Central memory CD8-positive, alpha-beta T cell (primary cell): ENCODE measurements at regions not wholly inside any gene's neighbourhood (a gene's known extent, or its start where the extent isn't known, plus 50 kb on each side); places are given as distances from the start of the nearest gene placed in this dataset.

Source experiments
- ATAC-seq: fragments of 150-1000 bp; cut with Tn5 transposase; replicated peaks from 2 replicates; pipeline ENCODE4 v1.10.0; 2022; ENCODE audit warnings: mild to moderate bottlenecking, moderate FRiP score, moderate number of reproducible peaks; ENCODE audit not compliant: poor library complexity, severe bottlenecking; ENCODE audit errors: extremely low read depth
- DNase-seq, 2 donors: peaks; one replicate each; pipeline ENCODE4 v3.0.0; 2021; ENCODE audit warnings: low spot score in 2 of 2
- H3K27ac Mint-ChIP-seq: one replicate; pipeline ENCODE4 v1.8.0; 2022; ENCODE audit warnings: low read depth, mild to moderate bottlenecking, moderate library complexity, mixed read lengths
- H3K27me3 Mint-ChIP-seq: one replicate; pipeline ENCODE4 v1.8.0; 2022; ENCODE audit warnings: mixed read lengths
- H3K36me3 Mint-ChIP-seq: one replicate; pipeline ENCODE4 v1.8.0; 2022; ENCODE audit warnings: mild to moderate bottlenecking, moderate library complexity, mixed read lengths; ENCODE audit not compliant: insufficient read depth
- H3K4me1 Mint-ChIP-seq: one replicate; pipeline ENCODE4 v1.8.0; 2022; ENCODE audit warnings: mixed read lengths
- H3K4me3 Mint-ChIP-seq: one replicate; pipeline ENCODE4 v1.8.0; 2022; ENCODE audit warnings: mild to moderate bottlenecking, moderate library complexity, mixed read lengths
- H3K9me3 Mint-ChIP-seq: one replicate; pipeline ENCODE4 v1.8.0; 2022; ENCODE audit warnings: mixed read lengths

DNA sequence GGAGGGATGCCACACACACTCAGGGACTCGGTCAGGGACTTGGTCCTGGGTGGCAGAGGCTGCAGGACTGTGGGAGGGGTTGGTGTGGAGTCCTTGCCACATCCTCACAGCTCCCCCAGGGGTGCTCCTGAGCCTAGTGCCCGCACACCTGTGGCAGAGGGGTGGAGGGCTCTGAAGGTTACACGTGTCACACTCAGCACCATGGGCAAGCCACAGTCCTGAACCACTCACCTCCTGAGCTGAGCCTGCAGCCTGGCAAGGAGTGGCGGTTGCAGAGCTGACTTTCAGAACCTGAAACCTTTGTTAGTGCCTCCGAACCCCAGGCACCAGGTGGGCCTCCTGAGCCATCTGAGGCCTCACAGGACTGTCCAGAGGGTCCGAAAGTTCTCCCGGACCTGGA lies 249.2 kb upstream of the C1orf174 start:
- H3K36me3 Mint-ChIP-seq = no peaks in the 10 kb centered on the region
- H3K9me3 Mint-ChIP-seq = no peaks in the 10 kb centered on the region
- H3K4me1 Mint-ChIP-seq = no peaks in the 10 kb centered on the region
- ATAC-seq (no peak), DNase-seq (no peak)
- peaks cover 20% of the 10 kb centered on the region for H3K27me3 Mint-ChIP-seq
- no peak overlapping the region for H3K27ac Mint-ChIP-seq
- H3K4me3 Mint-ChIP-seq = no peak overlapping the region

DNA sequence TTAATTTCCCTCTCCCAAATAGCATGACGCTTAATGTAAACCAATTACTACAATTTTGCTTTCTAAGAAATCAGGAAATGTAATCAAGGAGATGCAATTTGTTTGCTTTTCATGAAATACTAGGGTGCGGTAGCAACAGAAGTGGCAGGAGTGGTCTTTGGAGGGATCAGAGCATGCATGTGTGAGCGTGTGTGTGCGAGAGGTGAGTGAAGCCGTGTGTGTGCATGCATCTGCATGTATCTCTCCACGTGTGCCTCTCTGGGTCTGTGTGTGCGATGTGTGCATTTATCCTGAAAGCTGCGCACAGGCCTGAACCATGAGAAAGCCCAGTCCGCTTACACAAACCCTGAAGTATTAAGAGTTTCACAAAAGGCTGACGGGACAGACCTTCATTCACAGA lies 249.8 kb upstream of the C1orf174 start:
- Mint-ChIP-seq H3K27ac (no peak overlapping the region), H3K27me3 (peaks cover 20% of the 10 kb centered on the region)

DNA sequence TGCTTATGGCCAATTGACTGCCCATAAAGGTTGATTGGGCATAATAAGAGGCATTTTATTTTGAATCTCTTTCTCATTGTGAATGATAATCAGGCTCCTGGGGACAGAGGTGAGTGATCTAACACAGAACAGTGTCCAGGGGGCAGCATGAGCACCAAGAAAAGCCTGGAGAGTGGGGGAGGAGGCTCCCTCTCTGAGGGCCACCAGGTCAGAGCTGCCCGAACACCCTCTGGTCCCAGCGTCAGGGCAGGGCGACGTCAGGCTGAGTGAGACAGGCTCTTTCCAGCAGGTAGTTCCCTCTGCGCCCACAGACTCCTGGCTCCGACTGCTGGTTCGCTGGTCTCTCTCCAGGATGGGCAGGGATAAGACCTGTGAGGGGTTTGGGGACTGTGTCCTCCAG lies 250.2 kb upstream of the C1orf174 start:
- ATAC-seq = no peak
- no peak overlapping the region for H3K4me3 Mint-ChIP-seq
- H3K27me3 Mint-ChIP-seq = peaks cover 20% of the 10 kb centered on the region
- no peaks in the 10 kb centered on the region for H3K9me3 Mint-ChIP-seq
- DNase-seq = no peak
- H3K36me3 Mint-ChIP-seq = no peaks in the 10 kb centered on the region
- H3K27ac Mint-ChIP-seq = no peak overlapping the region
- no peaks in the 10 kb centered on the region for H3K4me1 Mint-ChIP-seq

More for the DNA sequence above, 249.8 kb upstream of the C1orf174 start:
- no peaks in the 10 kb centered on the region for H3K36me3 Mint-ChIP-seq
- H3K4me1 Mint-ChIP-seq = no peaks in the 10 kb centered on the region
- DNase-seq (no peak), ATAC-seq (no peak)
- H3K4me3 Mint-ChIP-seq = no peak overlapping the region
- H3K9me3 Mint-ChIP-seq = no peaks in the 10 kb centered on the region

DNA sequence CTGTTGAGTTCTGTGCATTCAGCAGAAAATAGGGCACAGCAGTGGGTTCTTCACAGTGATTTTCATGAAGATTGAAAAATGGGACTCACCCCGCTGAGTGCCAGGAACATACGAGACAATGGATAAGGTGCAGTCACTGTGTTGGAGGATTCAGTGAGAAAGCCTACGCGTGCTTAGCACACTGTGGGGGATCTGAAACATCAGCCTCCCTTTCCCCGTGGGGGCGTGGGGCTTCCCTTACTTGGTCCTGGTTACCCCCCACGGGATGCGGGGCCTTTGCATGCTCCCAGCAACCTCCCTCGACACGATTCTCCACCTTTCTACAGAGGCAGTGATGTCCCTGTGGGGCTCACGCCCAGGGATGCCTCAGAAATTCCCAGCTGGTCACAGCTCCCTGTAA lies 252.2 kb upstream of the C1orf174 start:
- ATAC-seq = no peak
- Mint-ChIP-seq H3K27me3 (peaks cover 20% of the 10 kb centered on the region), H3K27ac (no peak overlapping the region), H3K4me3 (no peak overlapping the region), H3K4me1 (no peaks in the 10 kb centered on the region), H3K36me3 (peaks cover 2% of the 10 kb centered on the region), H3K9me3 (no peaks in the 10 kb centered on the region)
- no peak for DNase-seq

DNA sequence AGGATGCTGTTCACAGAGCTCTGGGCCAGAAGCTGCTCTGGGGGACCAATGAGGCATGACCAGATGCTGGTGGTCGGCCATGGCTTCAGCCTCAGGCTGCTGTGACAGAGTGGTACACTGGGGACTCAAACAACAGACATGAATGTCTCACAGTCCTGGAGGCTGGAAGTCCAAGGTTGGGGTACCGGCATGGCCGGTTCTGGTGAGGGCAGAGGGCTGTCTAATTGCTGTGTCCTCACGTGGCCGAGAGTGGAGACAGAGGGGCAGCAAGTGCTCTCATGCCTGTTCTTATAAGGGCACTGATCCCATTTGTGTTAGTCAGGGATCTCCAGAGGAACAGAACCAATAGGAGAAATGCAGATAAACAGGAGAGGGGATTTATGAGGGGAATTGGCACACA lies 253.5 kb upstream of the C1orf174 start:
- peaks cover 29% of the 10 kb centered on the region for H3K27me3 Mint-ChIP-seq
- peaks cover 2% of the 10 kb centered on the region for H3K36me3 Mint-ChIP-seq
- no peak overlapping the region for H3K4me3 Mint-ChIP-seq
- H3K27ac Mint-ChIP-seq = no peak overlapping the region
- no peaks in the 10 kb centered on the region for H3K4me1 Mint-ChIP-seq
- H3K9me3 Mint-ChIP-seq = no peaks in the 10 kb centered on the region
- ATAC-seq (no peak), DNase-seq (no peak)

DNA sequence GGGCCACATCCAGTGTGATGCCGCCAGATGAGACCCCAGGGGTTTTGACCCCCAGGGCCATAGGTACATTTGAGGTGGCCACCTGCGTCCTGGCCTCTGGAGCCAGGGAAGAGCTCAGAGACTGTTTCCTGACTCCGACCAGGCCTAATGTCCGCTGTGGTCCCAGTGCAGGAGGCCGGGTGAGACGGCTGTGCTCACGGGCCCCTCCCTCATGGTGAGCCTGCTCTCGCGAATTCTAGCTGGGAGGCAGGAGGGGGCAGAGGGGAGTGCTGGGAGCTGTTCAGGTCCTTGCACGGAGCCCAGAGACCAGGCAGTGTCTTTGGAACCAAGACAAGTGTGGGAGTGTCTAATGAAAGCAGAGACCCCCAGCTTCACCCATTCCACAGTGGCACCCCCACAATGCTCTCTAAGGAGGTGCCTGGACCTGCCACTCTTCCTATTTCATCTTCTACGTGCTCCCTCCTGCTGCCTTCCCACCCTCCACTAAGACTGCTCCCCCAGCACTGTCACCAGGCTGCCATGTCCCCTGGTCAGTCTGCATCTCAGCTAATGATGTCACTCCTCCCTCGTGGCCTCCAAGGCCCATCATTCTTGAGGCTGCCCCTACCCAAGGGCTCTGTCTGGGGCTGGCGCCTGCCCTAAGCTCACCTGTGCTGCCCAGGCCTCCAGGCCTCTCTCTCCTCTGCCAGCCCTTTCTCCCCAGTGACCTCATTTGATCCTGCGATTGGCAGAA lies 256.3 kb upstream of the C1orf174 start:
- peaks cover 36% of the 10 kb centered on the region for H3K27me3 Mint-ChIP-seq
- no peaks in the 10 kb centered on the region for H3K4me1 Mint-ChIP-seq
- H3K4me3 Mint-ChIP-seq = no peak overlapping the region
- peaks cover 2% of the 10 kb centered on the region for H3K36me3 Mint-ChIP-seq
- no peak for ATAC-seq
- no peaks in the 10 kb centered on the region for H3K9me3 Mint-ChIP-seq
- no peak overlapping the region for H3K27ac Mint-ChIP-seq
- DNase-seq = no peak

DNA sequence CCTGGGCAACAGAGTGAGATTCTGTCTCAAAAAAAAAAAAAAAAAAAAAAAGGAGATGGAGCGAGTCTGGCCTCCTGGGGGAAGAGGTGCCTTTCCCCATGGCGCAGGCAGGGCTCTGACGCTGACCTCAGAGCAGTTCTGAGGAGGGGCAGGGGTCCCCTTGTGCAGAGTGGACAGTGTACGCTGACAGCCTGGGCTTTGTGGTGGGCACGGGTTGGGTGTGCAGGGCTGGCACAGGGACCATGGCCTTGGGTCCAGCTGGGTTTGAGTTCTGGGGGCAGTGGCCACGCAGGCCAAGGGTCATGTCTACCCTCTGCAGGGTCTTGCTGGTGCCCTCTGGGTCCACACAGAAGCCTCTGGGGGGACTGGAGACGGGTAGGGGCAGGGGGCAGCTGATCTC lies 260.1 kb upstream of the C1orf174 start:
- Mint-ChIP-seq H3K4me3 (no peak overlapping the region), H3K9me3 (no peaks in the 10 kb centered on the region), H3K36me3 (peaks cover 2% of the 10 kb centered on the region), H3K4me1 (no peaks in the 10 kb centered on the region), H3K27ac (no peak overlapping the region), H3K27me3 (peaks cover 45% of the 10 kb centered on the region)
- no peak for DNase-seq
- no peak for ATAC-seq

DNA sequence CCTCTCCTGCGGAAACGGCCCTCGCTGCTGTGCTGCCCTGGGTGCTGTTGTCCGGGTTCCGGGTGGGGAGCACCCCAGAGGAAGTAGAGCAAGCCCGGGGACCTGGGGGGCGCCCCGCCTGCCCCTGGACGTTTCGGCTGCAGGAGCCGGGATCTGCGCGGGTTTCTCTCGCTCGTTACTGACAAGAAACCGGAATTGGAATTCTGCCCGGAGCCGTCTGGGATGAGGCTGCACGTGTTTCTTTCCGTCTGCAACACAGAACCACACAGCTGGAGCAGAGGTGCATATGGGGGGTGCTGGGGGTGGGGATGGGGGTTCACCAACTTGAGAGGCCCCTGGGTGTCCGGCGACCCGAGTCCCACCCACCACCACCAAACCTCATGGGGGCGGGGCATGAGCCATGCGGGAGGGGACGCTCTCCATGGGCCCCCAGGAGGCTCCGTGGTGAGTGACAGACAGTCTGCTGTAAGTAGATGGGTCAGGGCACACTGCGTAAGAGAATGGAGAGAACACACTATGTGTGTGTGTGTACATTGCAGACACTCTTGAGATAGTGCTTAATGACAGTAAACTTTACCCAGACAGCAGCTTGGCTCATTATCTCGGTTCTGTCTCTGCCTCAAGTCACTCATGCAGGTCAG lies 261.4 kb upstream of the C1orf174 start:
- no peak overlapping the region for H3K4me3 Mint-ChIP-seq
- DNase-seq (no peak), ATAC-seq (no peak)
- peaks cover 58% of the 10 kb centered on the region for H3K27me3 Mint-ChIP-seq
- no peak overlapping the region for H3K27ac Mint-ChIP-seq
- H3K9me3 Mint-ChIP-seq = no peaks in the 10 kb centered on the region
- peaks cover 2% of the 10 kb centered on the region for H3K36me3 Mint-ChIP-seq
- no peaks in the 10 kb centered on the region for H3K4me1 Mint-ChIP-seq

DNA sequence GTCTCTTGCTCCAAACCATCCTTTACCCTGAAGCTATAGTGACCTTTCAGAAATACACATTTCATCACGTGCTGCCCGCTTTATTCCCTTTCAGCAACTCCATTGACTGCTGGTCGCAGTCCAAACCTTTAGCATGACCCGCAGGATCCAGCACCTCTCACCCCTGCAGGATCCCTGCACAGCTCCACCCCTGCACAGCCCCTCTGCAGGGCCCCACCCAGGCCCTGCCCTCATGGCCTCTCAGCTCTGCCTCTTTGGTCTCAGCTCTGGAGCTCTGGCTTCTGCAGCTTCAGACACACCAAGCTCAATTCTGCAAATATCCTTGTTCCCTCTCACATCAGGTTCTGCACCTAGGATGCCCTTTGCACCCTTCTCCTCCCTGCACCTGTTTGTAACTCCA lies 264.9 kb upstream of the C1orf174 start:
- Mint-ChIP-seq H3K36me3 (no peaks in the 10 kb centered on the region), H3K27me3 (peaks cover 60% of the 10 kb centered on the region), H3K9me3 (no peaks in the 10 kb centered on the region), H3K4me1 (no peaks in the 10 kb centered on the region), H3K4me3 (no peak overlapping the region), H3K27ac (no peak overlapping the region)
- DNase-seq (no peak), ATAC-seq (no peak)

DNA sequence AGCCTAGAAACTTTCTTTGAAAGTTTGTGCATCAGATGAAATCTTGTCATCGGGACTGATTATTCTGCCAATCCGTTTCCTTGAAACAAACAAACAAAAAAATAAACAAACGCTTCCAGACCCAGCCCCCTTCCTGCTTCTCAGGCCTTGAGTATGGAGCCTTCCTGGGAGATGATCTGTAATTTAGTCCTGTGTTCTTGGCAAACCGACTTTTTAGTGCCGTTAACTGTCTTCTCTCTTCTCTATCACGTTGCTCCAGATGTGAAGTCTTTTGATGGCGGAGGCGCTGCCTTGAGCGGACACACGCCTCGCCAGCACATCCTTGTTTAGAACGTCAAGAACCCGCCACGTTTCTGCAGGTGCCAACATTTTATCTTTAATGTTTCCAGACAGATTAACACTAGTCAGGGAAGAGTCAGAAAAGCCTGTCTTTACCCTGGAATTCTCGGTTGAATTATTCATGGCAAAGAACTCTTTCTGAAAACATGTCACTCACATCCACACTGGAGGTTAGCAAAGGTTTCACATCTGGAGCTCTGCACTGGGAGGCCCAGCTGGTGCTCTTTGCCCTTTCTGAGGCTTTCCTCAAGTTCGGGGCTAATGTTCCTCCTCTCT lies 265.7 kb upstream of the C1orf174 start:
- ATAC-seq (no peak), DNase-seq (no peak)
- peaks cover 67% of the 10 kb centered on the region for H3K27me3 Mint-ChIP-seq
- H3K4me3 Mint-ChIP-seq = no peak overlapping the region
- no peaks in the 10 kb centered on the region for H3K4me1 Mint-ChIP-seq
- H3K9me3 Mint-ChIP-seq = no peaks in the 10 kb centered on the region
- H3K27ac Mint-ChIP-seq = no peak overlapping the region
- no peaks in the 10 kb centered on the region for H3K36me3 Mint-ChIP-seq

DNA sequence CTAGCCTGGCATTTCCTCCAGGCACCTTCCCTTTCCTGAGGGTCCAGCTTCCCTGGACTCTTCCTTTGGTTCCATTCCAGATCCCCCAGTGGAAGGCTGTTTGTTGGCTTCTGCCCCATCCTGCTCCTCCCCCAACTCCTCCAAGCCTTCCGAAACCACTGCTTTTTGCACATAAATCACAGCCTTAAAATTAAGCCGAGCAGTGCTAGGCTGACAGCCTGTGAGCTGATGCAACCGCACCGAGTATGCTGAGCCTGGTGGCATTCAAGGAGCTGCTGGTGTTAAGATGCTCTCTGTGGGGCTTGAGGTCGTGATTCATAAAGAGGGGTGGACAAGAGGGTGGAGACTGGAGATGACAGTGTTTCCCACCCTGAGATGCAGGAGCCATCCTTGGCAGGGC lies 266.6 kb upstream of the C1orf174 start:
- DNase-seq = no peak
- Mint-ChIP-seq H3K27ac (no peak overlapping the region), H3K4me3 (no peak overlapping the region), H3K4me1 (no peaks in the 10 kb centered on the region), H3K27me3 (peaks cover 76% of the 10 kb centered on the region), H3K36me3 (no peaks in the 10 kb centered on the region), H3K9me3 (no peaks in the 10 kb centered on the region)
- ATAC-seq = no peak

DNA sequence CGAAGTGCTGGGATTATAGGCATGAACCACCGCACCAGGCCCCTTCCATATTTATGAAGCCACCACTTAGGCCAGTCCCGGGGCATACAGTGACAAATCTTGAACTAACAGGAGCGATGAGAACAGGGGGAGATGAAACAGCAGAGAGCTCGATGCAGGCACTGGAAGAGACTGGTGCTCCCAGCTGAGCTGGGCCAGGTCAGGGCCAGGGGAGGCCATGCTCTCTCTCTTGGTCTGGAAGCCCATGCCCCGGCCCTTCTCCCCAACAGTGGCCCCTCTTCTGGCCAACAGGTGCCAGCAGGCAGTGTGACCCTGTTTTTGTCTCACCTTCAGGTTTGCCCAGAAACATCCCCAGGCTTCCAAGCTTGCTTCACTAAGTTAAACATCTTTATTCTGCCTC lies 269.9 kb upstream of the C1orf174 start:
- Mint-ChIP-seq H3K27me3 (peaks cover 86% of the 10 kb centered on the region), H3K36me3 (no peaks in the 10 kb centered on the region), H3K9me3 (no peaks in the 10 kb centered on the region), H3K4me3 (no peak overlapping the region), H3K4me1 (no peaks in the 10 kb centered on the region), H3K27ac (no peak overlapping the region)
- DNase-seq = no peak
- no peak for ATAC-seq
